Testis (tissue), 2 donors: ENCODE measurements at regions not wholly inside any gene's neighbourhood (a gene's known extent, or its start where the extent isn't known, plus 50 kb on each side); places are given as distances from the start of the nearest gene placed in this dataset.

Experiments used
- DNase-seq: peaks from one replicate; pipeline ENCODE4 v3.0.0-alpha.2; 2019
- H3K27ac ChIP-seq, 2 donors: fragments of 200-600 bp; sonication (generic); one replicate each; pipeline ENCODE4 v1.5.1; 2019
- H3K27me3 ChIP-seq: fragments of 200-600 bp; sonication (generic); one replicate; pipeline ENCODE4 v1.5.1; 2019
- H3K36me3 ChIP-seq: fragments of 200-600 bp; sonication (generic); one replicate; pipeline ENCODE4 v1.5.1; 2017; ENCODE audit warnings: low read depth; ENCODE audit errors: missing control alignments
- H3K4me1 ChIP-seq: fragments of 200-600 bp; sonication (generic); one replicate; pipeline ENCODE4 v1.5.1; 2019
- H3K4me3 ChIP-seq, 2 donors: fragments of 200-600 bp; sonication (generic); one replicate each; pipeline ENCODE4 v1.5.1; 2017 to 2019
- H3K9me3 ChIP-seq: fragments of 200-600 bp; sonication (generic); one replicate; pipeline ENCODE4 v1.5.1; 2017
- CTCF ChIP-seq, 3 experiments: fragments of 450-650 bp in 2 of 3; fragments of 200-600 bp in 1 of 3; sonication (generic) in 1 of 3; IDR thresholded peaks; one replicate each; pipeline ENCODE4 v1.5.1; 2016 to 2019; ENCODE audit warnings: antibody characterized with exemption in 3 of 3, mild to moderate bottlenecking in 2 of 3, moderate library complexity in 1 of 3
- POLR2A ChIP-seq: fragments of 450-650 bp; IDR thresholded peaks from one replicate; pipeline ENCODE4 v1.6.1; 2017; ENCODE audit warnings: antibody characterized with exemption, mild to moderate bottlenecking, moderate library complexity
- WGBS, 2 donors: methylation state at CpG; one replicate each; pipeline ENCODE4 v1.1.5; 2018; 5-methylcytosine and 5-hydroxymethylcytosine counted together
- intact Hi-C: fragments of 100-400 bp; cut with DNase I; formaldehyde crosslinking; loops from one replicate; pipeline ENCODE4 v1.15.1; 2023; ENCODE audit warnings: low total_unique reads

- Histone ChIP-seq H3K36me3 (no peaks in the 10 kb centered on the region), H3K4me1 (no peaks in the 10 kb centered on the region), H3K27me3 (no peaks in the 10 kb centered on the region), H3K9me3 (no peaks in the 10 kb centered on the region), H3K27ac (no peak overlapping the region), H3K4me3 (no peak overlapping the region)
- intact Hi-C loops: no loop called here
- TF ChIP-seq CTCF (IDR thresholded peaks at IDR 0.05): no peak
- no peak for TF ChIP-seq POLR2A
- 0% methylated on average over 1 of the region's 1 CpG for WGBS, 2 donors
- no peak for DNase-seq
These were observed 808.5 kb upstream of the ZWINT start for GRCh38 chr10:57169597-57169996.

GRCh38 chr10:57168611-57169240 lies 807.7 kb upstream of the ZWINT start:
- 36 to 54% methylated on average over 4 of the region's 4 CpGs for WGBS, 2 donors
- no peak for DNase-seq
- no peak overlapping the region for H3K27ac ChIP-seq
- no peak overlapping the region for H3K4me3 ChIP-seq
- no peaks in the 10 kb centered on the region for H3K9me3 ChIP-seq
- no peaks in the 10 kb centered on the region for H3K27me3 ChIP-seq
- intact Hi-C loops: no loop called here
- H3K36me3 ChIP-seq: no peaks in the 10 kb centered on the region
- no peaks in the 10 kb centered on the region for H3K4me1 ChIP-seq
- TF ChIP-seq POLR2A (no peak), CTCF (IDR thresholded peaks at IDR 0.05) (no peak)

- TF ChIP-seq POLR2A (no peak), CTCF (IDR thresholded peaks at IDR 0.05) (no peak)
- no peaks in the 10 kb centered on the region for H3K4me1 ChIP-seq
- H3K4me3 ChIP-seq: no peak overlapping the region
- DNase-seq: no peak
- H3K36me3 ChIP-seq: no peaks in the 10 kb centered on the region
- intact Hi-C loops: no loop called here
- 84 to 91% methylated on average over 2 of the region's 2 CpGs for WGBS, 2 donors
- H3K27ac ChIP-seq: no peak overlapping the region
- no peaks in the 10 kb centered on the region for H3K9me3 ChIP-seq
- H3K27me3 ChIP-seq: no peaks in the 10 kb centered on the region
These were observed 804.6 kb upstream of the ZWINT start for GRCh38 chr10:57165671-57166070.

- WGBS, 2 donors: 78 to 81% methylated on average over 4 of the region's 4 CpGs
- H3K36me3 ChIP-seq: no peaks in the 10 kb centered on the region
- TF ChIP-seq CTCF (IDR thresholded peaks at IDR 0.05): no peak
- TF ChIP-seq POLR2A: no peak
- no peaks in the 10 kb centered on the region for H3K4me1 ChIP-seq
- intact Hi-C loops: no loop called here
- no peaks in the 10 kb centered on the region for H3K9me3 ChIP-seq
- DNase-seq: no peak
- H3K27me3 ChIP-seq: no peaks in the 10 kb centered on the region
- no peak overlapping the region for H3K4me3 ChIP-seq
- no peak overlapping the region for H3K27ac ChIP-seq
These were observed 801.2 kb upstream of the ZWINT start for GRCh38 chr10:57162231-57162630.

- Histone ChIP-seq H3K9me3 (no peaks in the 10 kb centered on the region), H3K4me1 (no peaks in the 10 kb centered on the region), H3K4me3 (no peak overlapping the region), H3K27me3 (no peaks in the 10 kb centered on the region), H3K36me3 (no peaks in the 10 kb centered on the region), H3K27ac (no peak overlapping the region)
- WGBS, 2 donors: 77 to 86% methylated on average over 1 of the region's 1 CpG
- no peak for DNase-seq
- intact Hi-C loops: no loop called here
- no peak for TF ChIP-seq CTCF (IDR thresholded peaks at IDR 0.05)
- TF ChIP-seq POLR2A: no peak
These were observed 800.1 kb upstream of the ZWINT start for GRCh38 chr10:57161157-57161556.
